HG03575 (cell line): ENCODE measurements at regions not wholly inside any gene's neighbourhood (a gene's known extent, or its start where the extent isn't known, plus 50 kb on each side); places are given as distances from the start of the nearest gene placed in this dataset.

Experiments
- ATAC-seq: cut with Tn5 transposase; IDR thresholded peaks from one replicate; pipeline ENCODE4 v1.9.1; 2021; ENCODE audit not compliant: unreplicated experiment, insufficient number of reproducible peaks, low FRiP score; ENCODE audit errors: extremely low read depth

DNA sequence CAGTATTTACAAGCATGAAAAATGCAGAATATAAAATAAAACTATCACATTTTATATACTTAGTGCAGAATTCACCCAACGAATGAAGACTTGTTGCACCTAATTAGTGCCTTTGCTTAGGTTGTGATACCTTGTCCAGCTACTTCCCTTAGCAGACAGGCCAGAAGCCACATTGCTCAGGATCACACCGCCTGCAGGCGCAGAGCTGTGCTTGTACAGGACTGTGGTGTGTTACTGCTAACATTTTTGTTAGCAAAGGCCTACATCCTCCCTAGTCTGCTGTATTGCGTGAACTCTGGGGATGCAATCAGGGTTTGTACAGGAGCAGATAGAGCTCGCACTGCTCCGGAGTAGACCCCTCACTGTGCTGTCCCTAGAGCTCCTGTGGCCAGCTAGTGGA, 336.9 kb downstream of the CBLN2 start:
- no peak for ATAC-seq

- ATAC-seq = no peak
Observed at GRCh38 chr18:72206814-72207213, 337.3 kb downstream of the CBLN2 start.

GRCh38 chr18:72201032-72201431, 343.1 kb downstream of the CBLN2 start:
- ATAC-seq = no peak

- ATAC-seq = no peak
Observed at GRCh38 chr18:72197591-72197990, 346.6 kb downstream of the CBLN2 start.

GRCh38 chr18:72194072-72194471, 350.1 kb downstream of the CBLN2 start:
- no peak for ATAC-seq

GRCh38 chr18:72187956-72188355, 356.2 kb downstream of the CBLN2 start:
- ATAC-seq = no peak

DNA sequence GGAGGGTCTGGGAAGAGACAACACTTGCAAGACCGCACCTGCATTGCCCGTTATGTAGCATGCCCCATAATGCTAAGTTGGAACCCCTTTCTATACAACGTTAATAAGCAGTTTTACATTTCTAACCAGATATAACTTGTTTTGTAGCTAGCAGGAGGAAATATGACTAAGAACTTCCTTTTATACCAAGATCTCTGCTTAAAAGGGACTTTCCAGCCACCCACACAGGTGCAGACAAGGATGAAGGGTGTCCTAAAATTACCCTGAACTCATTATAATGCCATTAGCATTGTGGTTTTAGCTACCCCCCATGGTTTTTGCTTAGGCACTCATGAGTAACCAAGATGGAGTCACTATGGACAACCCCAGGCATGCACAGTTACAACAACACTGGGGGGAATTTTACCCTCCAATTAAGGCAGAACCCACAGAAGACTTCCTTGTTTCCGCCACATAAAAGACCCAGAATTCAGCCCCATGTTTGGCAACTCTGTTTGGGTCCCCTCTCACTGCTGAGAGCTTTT, 362.8 kb downstream of the CBLN2 start:
- ATAC-seq = peak; percentile 86

DNA sequence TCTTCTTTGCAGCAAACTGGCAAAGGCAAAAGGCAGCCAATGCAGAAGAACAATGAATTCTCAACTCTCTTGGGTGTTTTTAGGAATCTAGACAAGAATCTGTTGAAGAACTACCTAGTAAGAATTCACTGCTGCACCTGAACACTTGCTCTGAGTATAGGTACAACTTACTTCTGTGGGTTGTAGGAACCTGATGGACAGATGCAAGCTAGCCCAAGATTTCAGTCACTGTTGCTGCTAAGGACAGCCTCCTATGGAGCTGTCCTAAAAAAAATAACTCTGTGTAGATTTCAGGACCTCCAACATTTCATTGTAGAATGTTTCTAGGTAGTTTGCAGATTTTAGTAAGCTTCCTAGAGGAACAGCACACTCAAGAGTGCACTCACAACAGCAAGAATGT, 363.5 kb downstream of the CBLN2 start:
- ATAC-seq = no peak

DNA sequence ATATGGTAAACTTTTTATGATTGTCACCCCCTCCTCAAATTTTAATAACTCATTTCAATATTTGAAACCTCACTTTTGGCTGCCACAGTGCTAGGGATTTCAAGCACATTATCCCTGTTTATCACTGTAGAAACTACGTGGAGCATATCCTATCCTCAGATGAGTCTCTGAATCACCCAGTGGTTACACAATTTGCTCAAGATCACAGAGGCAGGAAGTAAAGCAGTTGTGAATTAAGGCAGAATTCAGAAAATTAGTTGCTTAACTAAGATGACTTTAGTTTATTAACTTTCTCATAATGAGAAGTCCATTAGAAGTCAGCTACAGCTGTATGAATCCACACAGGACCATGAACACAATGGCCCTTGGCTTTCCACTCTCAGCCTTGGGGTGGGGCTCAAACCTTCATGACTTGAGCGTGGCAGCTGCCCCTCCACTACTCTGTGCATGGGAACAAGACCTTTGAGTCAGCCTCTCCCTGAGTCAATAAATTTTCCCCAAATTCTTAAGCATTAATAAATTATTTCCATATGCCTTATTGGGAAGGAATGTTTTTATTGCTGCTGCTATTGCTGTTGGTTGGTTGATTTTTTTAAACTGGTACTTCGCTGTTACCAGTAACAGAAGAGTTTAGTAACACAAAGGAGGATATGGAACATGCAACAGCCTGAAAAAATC, 369.0 kb downstream of the CBLN2 start:
- ATAC-seq = no peak

GRCh38 chr18:72171596-72171995, 372.5 kb downstream of the CBLN2 start:
- ATAC-seq = no peak

DNA sequence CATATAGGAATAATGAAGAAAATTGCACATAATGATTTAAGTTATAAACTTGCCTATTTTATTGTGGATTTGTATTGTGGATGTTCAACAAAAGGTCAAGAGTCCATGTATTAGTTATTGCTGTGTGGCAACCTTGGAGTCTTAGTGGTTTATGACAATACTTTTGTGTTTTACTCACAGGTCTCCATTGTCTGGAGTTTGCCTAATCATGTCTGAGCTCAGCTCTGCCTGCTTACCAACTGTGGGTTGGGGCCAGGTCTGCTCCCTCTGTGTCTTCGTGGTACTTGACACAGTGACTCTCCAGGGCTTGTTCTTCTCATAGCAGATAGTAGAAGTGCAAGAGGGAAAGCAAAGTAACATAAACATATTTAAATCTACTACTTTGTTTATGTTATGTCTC, 382.5 kb downstream of the CBLN2 start:
- ATAC-seq = no peak

GRCh38 chr18:72160510-72161445, 383.4 kb downstream of the CBLN2 start:
- no peak for ATAC-seq

DNA sequence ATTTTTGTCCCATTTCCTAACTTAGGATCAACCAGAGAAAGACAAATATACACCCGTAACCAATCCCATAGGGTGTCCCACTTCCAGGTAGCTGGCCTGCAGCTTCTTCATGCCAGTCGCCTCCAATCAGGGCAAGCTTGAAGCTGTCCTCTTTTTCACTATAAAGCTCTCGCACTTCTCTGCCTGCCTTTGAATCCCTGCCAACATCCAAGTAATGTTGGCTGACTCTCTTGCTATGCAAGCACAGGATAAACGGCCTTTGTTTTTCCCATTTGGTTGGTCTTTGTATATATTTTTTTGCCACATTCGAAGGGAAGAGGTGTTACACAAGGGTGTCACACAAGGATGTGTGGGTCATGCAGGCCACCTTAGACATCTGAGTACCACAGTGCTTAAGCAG, 388.8 kb downstream of the CBLN2 start:
- no peak for ATAC-seq

DNA sequence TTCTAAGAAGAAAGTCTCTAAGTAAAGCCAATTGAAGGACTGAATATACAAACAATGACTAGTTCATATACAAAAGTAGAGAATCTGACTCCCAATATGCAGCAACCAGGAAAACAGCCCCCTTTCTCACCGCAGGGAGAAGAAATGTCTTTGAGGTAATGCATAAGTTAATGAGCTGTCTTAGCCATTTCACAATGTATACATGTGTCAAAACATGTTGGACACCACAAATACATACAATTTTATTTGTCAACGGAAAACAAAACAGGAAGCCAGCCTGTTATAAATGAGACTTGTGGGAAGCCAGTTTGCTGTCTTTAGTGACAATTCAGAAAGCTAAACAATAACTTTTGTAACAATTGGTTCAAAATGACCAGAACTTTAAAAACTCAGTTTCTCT, 389.2 kb downstream of the CBLN2 start:
- ATAC-seq = no peak

- ATAC-seq = no peak
Observed at GRCh38 chr18:72152935-72153334, 391.2 kb downstream of the CBLN2 start.

DNA sequence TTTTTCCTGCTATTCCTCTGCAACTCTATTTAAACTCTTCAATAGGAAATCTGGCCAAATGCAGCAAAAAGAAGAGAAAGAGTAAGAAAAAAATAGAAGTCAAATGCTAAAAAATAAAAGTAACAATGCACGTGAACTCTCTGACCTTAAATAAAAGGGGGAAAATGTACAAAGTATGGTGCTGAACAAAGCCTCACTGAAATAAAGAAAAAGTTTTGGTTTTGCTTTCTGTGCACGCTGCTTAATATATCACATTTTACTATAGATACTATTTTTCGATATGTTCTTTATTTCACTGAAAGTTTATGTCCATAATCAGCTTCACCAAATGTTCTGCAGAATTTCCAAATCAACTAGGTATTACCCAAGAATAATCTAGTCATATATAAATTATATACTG, 396.3 kb downstream of the CBLN2 start:
- no peak for ATAC-seq

GRCh38 chr18:72140007-72140406, 404.1 kb downstream of the CBLN2 start:
- ATAC-seq = no peak

DNA sequence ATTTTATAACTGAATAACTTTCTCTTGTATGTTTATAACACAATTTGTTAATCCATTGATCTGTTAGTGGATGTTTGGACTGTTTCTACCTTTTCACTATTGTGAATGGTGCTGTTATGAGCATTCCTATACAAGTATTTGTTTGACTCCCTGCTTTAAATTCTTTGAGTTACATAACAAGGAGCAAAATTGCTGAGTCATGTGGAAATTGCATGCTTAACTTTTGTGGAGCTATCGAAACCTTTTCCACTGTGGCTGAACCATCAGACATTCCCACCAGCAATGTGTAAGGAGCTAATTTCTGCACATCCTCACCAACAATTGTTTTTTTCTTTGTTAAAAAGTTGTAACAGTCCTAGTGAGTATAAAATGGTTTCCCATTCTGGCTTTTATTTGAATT, 415.5 kb downstream of the CBLN2 start:
- ATAC-seq = no peak

DNA sequence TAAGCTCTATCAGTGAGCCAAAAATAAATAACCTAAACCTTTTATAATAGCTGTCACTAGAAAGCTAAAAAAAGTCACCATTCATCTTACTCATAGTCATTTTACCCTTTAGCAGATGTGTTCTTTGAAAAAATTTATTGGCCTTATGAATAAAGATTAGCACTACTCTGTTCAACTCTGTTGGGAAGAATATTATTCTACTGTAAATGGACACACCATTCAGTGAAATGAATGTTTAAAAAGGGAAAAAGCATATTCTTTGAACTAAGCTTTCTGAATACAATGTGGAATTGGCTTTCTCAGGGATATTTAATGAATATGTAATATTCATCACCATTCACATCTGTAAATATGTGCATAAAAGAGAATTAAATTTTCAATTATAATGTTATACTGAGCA, 422.0 kb downstream of the CBLN2 start:
- ATAC-seq = no peak

DNA sequence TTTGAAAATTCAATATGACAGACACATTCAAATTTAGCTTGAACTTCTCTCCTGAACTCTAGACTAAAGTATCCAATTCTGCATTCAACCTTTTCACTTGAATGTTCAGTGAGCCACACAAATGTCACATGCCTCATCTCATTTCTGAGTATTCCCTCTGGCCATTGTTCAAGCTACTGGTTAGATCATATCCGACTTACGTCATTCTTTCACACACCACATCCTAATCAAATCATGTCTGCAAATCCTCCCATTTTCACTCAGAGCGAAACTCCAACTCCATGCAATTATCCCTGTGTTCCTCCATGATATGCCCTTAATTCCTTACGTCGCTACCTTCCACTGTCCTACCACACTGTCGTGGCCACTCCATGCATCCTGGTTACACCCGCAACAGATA, 425.1 kb downstream of the CBLN2 start:
- ATAC-seq = no peak
